HUES6 (cell line): ENCODE measurements at regions not wholly inside any gene's neighbourhood (a gene's known extent, or its start where the extent isn't known, plus 50 kb on each side); places are given as distances from the start of the nearest gene placed in this dataset.

Source experiments
- H3K27ac ChIP-seq: 2 replicates; pipeline ENCODE4 v1.7.0; 2013; ENCODE audit warnings: low read depth, mild to moderate bottlenecking, low read length, inconsistent platforms
- H3K27me3 ChIP-seq: 2 replicates; pipeline ENCODE4 v1.6.1; 2013; ENCODE audit warnings: low read length; ENCODE audit not compliant: control insufficient read depth, insufficient read depth
- H3K36me3 ChIP-seq: 2 replicates; pipeline ENCODE4 v1.6.1; 2013; ENCODE audit warnings: low read length; ENCODE audit not compliant: control insufficient read depth, insufficient read depth
- H3K4me1 ChIP-seq: 2 replicates; pipeline ENCODE4 v1.6.1; 2013; ENCODE audit warnings: low read length; ENCODE audit not compliant: control insufficient read depth, insufficient read depth
- H3K4me3 ChIP-seq: 2 replicates; pipeline ENCODE4 v1.5.1; 2013; ENCODE audit warnings: low read depth, low read length
- H3K9ac ChIP-seq: one replicate; pipeline ENCODE4 v1.6.1; 2013; ENCODE audit warnings: mild to moderate bottlenecking, low read length
- H3K9me3 ChIP-seq: 2 replicates; pipeline ENCODE4 v1.6.1; 2013; ENCODE audit warnings: low read depth, low read length; ENCODE audit not compliant: control insufficient read depth, insufficient read depth

DNA sequence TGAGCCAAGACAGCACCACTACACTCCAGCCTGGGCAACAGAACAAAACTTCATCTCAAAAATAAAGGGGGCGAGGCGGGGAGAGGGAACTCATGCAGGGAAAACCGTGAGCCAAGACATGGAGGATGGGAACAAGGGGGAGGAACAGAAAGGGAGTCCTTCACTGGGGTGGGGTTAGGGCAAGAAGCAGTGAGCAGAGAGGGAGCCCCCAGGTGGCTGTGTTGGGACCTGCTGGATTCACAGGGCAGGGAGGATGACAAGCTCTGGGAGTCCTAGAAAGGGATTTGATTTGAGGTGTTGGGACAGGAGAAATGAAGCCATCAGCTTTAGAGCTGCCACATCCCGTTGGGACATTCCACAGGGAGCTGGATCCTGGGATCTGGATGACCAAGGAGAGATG lies 90.6 kb upstream of the TOP1 start:
- Histone ChIP-seq H3K4me3 (no peak overlapping the region), H3K27me3 (no peaks in the 10 kb centered on the region; the same call in 1 of the 2 replicates), H3K9me3 (no peaks in the 10 kb centered on the region), H3K9ac (no peak overlapping the region), H3K4me1 (no peaks in the 10 kb centered on the region), H3K36me3 (no peaks in the 10 kb centered on the region), H3K27ac (no peak overlapping the region)

DNA sequence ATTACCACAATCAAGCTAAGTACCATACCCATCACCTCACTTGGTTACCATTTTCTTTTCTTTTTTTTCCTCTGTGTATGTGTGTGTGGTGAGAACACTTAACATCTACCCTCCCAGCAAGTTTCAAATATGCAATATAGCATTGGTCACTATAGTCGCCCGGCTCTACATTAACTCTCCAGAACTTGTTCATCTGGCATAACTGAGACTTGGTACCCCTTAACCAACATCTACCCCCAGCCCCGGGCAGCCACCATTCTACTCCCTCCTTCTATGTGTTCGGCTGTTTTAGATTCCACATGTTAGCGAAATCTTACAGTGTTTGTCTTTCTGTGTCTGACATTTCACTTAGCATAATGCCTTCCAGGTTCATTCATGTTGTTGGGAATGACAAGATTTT lies 89.0 kb upstream of the TOP1 start:
- Histone ChIP-seq H3K4me1 (peaks cover 8% of the 10 kb centered on the region), H3K9ac (no peak overlapping the region), H3K36me3 (no peaks in the 10 kb centered on the region), H3K4me3 (no peak overlapping the region), H3K9me3 (no peaks in the 10 kb centered on the region), H3K27me3 (no peaks in the 10 kb centered on the region; the same call in 1 of the 2 replicates), H3K27ac (no peak overlapping the region)

GRCh38 chr20:40941133-40941610 lies 87.5 kb upstream of the TOP1 start:
- Histone ChIP-seq H3K9ac (no peak overlapping the region), H3K9me3 (no peaks in the 10 kb centered on the region), H3K27me3 (no peaks in the 10 kb centered on the region; the same call in 1 of the 2 replicates), H3K27ac (no peak overlapping the region), H3K4me1 (peaks cover 15% of the 10 kb centered on the region), H3K36me3 (no peaks in the 10 kb centered on the region), H3K4me3 (no peak overlapping the region)

DNA sequence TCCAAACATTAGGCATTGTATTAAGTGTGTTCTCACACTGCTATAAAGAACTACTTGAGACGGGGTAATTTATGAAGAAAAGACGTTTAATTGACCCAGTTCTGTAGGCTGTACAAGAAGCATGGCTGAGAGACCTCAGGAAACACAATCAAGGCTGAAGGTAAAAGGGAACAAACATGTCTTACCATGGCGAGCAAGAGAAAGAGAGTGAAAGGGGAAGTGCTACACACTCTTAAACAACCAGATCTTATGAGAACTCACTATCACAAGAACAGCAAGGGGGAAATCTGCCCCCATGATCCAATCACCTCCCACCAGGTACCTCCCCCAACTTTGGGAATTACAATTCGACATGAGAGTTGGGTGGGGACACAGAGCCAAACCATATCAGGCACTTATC lies 86.6 kb upstream of the TOP1 start:
- Histone ChIP-seq H3K4me1 (peaks cover 15% of the 10 kb centered on the region), H3K4me3 (no peak overlapping the region), H3K27me3 (no peaks in the 10 kb centered on the region; the same call in 1 of the 2 replicates), H3K27ac (no peak overlapping the region), H3K9ac (no peak overlapping the region), H3K36me3 (no peaks in the 10 kb centered on the region), H3K9me3 (no peaks in the 10 kb centered on the region)

DNA sequence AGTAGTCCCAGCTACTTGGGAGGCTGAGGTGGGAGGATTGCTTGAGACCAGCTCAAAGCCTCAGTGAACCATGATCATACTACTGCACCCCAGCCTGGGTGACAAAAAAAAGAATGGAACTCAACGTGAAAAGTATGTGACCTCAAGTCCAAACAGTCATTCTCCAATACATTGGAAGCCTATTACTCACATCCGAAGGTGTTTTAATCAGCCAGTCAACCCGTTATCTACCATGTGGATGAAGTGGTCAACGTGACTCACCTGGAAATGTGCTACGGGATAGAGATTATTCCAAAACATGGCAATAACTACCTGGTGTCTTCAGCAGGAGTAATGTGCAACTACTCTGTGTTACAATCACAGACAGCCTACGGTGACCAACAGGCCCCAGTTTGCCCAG lies 85.8 kb upstream of the TOP1 start:
- H3K36me3 ChIP-seq = no peaks in the 10 kb centered on the region
- no peak overlapping the region for H3K4me3 ChIP-seq
- H3K27me3 ChIP-seq = no peaks in the 10 kb centered on the region; the same call in 1 of the 2 replicates
- H3K27ac ChIP-seq = no peak overlapping the region
- no peak overlapping the region for H3K9ac ChIP-seq
- no peaks in the 10 kb centered on the region for H3K9me3 ChIP-seq
- peaks cover 15% of the 10 kb centered on the region for H3K4me1 ChIP-seq

DNA sequence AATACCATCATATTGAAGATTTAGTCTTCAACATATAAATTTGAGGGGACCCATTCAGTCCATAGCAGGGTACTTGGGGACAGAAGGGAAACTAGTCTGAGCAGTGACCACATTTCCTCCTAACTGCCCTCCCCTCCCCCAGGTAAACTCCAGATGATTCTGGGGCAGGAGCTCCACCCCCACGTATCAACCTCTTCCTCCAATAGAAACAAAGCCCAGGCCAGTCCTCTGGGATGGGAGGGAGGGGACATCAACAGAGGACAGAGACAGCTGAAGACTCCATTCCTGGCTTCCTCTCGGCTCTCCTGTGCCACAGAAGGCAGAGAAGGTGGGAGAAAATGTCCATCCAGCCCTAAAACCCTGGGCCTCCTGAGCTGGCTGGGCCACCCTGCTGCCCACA lies 85.0 kb upstream of the TOP1 start:
- H3K4me3 ChIP-seq = no peak overlapping the region
- no peak overlapping the region for H3K9ac ChIP-seq
- no peak overlapping the region for H3K27ac ChIP-seq
- H3K4me1 ChIP-seq = peaks cover 20% of the 10 kb centered on the region
- H3K9me3 ChIP-seq = no peaks in the 10 kb centered on the region
- no peaks in the 10 kb centered on the region for H3K27me3 ChIP-seq
- no peaks in the 10 kb centered on the region for H3K36me3 ChIP-seq

- Histone ChIP-seq H3K9ac (no peak overlapping the region), H3K9me3 (no peaks in the 10 kb centered on the region), H3K27me3 (no peaks in the 10 kb centered on the region), H3K4me3 (no peak overlapping the region), H3K36me3 (no peaks in the 10 kb centered on the region), H3K27ac (no peak overlapping the region), H3K4me1 (peaks cover 20% of the 10 kb centered on the region)
These were observed 83.4 kb upstream of the TOP1 start for GRCh38 chr20:40945189-40945588.

DNA sequence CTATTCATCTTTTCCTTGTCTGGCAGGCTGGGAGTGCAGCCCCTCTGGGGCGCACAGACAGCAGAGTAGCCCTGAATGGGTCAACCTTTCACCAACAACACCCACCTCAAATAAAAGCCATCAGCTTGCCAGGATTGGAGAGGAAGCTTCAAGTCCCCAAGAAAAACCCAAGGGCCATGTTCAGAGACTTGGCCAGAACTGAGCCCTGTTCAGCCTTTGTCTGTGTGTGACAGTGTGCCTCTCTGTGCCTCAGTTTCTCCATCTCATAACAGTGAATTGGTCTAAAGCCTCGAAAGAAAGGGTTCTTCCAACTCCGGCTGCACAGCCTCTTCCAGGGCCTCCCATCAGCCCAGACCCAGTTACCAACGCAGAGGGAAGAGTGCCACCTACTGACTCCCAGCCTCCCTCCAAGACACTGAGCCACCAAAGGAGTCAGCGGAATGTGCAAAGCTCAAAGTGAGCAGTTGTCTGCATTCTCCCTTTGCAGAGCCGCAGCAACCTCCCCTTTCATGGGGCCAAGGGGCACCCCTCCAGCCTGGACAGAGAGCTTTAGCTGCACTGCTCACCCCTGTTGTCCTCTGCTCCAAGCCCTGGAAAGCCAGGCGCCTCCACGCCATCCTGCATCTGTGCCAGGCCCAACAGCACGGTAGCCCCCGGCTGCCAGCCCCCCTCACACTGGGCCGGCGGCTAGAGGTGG lies 82.7 kb upstream of the TOP1 start:
- no peaks in the 10 kb centered on the region for H3K27me3 ChIP-seq
- H3K36me3 ChIP-seq = no peaks in the 10 kb centered on the region
- H3K9me3 ChIP-seq = no peaks in the 10 kb centered on the region
- H3K27ac ChIP-seq = no peak overlapping the region
- peaks cover 20% of the 10 kb centered on the region for H3K4me1 ChIP-seq
- H3K4me3 ChIP-seq = no peak overlapping the region
- H3K9ac ChIP-seq = no peak overlapping the region

- Histone ChIP-seq H3K4me1 (peaks cover 20% of the 10 kb centered on the region), H3K36me3 (no peaks in the 10 kb centered on the region), H3K9me3 (no peaks in the 10 kb centered on the region), H3K27ac (no peak overlapping the region), H3K27me3 (no peaks in the 10 kb centered on the region), H3K9ac (no peak overlapping the region), H3K4me3 (no peak overlapping the region)
These were observed 82.2 kb upstream of the TOP1 start for GRCh38 chr20:40946451-40946850.

DNA sequence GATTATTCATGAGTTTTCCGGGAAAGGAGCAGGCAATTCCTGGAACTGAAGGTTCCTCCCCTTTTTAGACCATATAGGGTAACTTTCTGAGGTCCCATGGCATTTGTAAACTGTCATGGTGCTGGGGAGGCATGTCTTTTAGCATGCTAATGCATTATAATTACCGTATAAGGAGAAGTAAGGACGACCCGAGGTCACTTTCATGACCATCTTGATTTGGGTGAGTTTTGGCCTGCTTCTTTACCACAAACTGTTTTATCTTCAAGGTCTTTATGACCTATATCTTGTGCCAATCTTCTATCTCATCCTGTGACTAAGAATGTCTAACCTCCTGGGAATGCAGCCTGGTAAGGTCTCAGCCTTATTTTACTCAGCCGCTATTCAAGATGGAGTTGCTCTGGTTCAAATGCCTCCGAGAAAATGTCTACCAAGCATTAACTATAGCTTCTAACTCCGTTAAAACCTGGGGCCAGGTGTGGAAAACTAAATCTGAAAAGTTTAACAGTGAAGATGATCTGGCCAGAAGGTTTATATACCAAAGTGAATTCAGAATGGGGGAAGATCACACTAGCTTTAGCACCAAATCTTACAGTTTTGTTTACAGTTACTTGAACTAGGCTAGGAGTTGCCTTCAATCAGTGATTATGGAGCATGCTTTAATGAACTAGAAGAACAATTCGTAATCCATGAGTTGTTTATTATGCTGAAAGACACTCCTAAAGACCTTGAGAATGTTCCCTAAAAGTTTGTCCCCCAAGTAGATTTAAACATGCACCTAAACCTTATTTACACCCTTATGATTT lies 80.0 kb upstream of the TOP1 start:
- no peaks in the 10 kb centered on the region for H3K36me3 ChIP-seq
- no peak overlapping the region for H3K27ac ChIP-seq

DNA sequence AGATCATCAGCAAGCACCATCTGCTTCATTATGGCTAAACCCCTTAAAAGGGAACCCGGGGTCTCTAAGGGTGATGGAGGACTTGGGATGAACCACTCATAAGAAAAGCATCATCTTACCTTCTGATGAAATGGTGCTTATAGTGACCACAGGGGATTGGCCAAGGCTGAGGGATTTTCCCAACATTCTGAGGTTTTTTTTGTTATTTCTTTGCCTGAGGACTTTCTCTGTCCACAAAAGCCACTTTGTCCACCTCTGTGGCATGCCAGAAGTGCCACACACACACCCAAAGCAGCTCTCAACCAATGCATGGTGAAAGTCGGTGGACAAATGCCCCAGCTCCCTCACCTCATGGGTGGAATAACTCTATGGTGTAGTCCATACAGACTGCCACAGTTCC lies 79.3 kb upstream of the TOP1 start:
- peaks cover 17% of the 10 kb centered on the region; the same call in 1 of the 2 replicates for H3K4me1 ChIP-seq
- H3K9ac ChIP-seq = no peak overlapping the region
- peaks cover 7% of the 10 kb centered on the region for H3K9me3 ChIP-seq
- H3K4me3 ChIP-seq = no peak overlapping the region
- H3K36me3 ChIP-seq = no peaks in the 10 kb centered on the region
- no peak overlapping the region for H3K27ac ChIP-seq
- no peaks in the 10 kb centered on the region for H3K27me3 ChIP-seq

More for the DNA sequence above, 80.0 kb upstream of the TOP1 start:
- Histone ChIP-seq H3K9me3 (peaks cover under 1% of the 10 kb centered on the region), H3K27me3 (no peaks in the 10 kb centered on the region), H3K9ac (no peak overlapping the region), H3K4me3 (no peak overlapping the region), H3K4me1 (peaks cover 21% of the 10 kb centered on the region; the same call in 1 of the 2 replicates)
